T-helper 1 cell (primary cell): ENCODE measurements at regions not wholly inside any gene's neighbourhood (a gene's known extent, or its start where the extent isn't known, plus 50 kb on each side); places are given as distances from the start of the nearest gene placed in this dataset.

Source experiments
- DNase-seq, 5 donors: peaks; one replicate each; pipeline ENCODE4 v3.0.0-alpha.2; 2012 to 2020

DNA sequence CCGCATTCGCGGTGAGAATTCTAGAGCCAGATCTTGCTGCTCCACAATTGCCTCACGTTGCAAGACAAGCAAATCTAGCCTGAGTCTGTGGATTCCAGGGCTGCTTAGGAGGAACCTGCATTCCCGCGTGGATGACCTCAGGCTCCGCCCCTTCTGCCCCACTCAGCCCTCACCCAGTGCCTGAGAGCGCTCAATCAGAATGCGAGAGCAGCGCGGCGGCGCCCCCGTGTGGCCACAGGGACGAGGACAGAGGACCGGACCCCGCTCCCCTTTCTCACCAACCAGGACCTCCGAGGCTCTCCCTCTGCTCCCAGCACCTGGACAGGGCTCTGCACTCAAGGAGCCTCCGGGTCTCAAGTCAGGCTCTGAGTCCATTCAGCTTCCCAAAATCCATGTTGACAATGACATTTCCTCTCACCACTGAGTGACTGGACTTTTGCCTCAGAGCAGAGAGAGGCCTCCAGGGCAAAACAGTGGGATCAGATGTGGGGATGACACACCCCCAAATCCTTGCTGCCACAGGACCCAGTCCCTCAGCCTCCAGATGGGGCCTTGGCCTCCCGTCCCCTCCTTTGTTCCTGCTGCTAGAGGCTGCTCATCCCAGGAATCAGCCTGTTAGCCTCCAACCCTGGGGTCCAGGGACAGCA is 52.0 kb downstream of the RPP21 start:
- DNase-seq, result peak; percentile 63 to 81 (median 74)

- DNase-seq, result no peak
Measured at GRCh38 chr6:30397697-30398096, 52.7 kb downstream of the RPP21 start.

DNA sequence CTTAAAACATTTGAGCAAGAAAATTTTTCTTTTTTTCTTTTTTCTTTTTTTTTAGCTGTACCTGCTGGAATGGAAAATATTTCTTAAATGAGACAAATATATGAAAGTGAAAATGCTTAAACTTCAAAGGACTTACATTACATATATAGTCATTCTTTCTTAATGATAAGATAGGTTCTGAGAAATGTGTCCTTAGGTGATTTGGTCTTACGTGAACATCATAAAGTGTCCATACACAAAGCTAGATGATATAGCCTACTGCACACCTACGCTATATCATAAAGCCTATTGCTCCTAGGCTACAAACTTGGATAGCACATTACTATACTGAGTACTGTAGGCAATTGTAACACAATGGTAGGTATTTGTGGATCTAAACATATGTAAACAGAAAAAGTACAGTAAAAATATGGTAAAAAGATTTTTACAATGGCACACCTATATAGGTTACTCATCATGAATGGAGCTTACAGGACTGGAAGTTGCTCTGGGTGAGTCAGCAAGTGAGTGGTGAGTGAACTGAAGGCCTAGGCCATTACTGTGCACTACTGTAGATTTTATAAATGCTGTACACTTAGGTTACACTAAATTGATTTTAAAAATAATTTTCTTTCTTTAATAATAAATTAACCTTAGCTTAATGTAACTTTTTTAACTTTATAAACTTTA is 54.6 kb downstream of the RPP21 start:
- DNase-seq, result no peak

GRCh38 chr6:30405934-30406333 is 61.0 kb downstream of the RPP21 start:
- DNase-seq, result no peak

DNA sequence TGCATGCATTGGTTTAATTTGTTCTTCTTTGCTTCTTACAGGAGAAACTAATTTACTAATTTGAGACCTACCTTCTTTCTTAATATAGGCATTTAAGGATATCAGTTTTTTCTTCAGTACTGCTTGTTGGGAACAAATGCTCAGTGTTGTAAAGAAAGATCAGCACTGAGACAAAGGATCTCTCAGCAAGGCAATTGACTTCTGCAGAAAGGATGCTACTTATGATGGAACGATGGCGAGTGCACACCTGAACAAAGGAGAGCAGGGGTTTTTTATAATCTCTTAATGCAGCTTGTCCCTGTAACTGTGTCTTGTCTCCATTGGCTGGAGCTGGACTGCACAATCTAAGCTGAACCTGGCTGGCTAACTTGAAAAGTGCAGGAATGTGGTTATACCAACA is 64.2 kb downstream of the RPP21 start:
- DNase-seq, result no peak

DNA sequence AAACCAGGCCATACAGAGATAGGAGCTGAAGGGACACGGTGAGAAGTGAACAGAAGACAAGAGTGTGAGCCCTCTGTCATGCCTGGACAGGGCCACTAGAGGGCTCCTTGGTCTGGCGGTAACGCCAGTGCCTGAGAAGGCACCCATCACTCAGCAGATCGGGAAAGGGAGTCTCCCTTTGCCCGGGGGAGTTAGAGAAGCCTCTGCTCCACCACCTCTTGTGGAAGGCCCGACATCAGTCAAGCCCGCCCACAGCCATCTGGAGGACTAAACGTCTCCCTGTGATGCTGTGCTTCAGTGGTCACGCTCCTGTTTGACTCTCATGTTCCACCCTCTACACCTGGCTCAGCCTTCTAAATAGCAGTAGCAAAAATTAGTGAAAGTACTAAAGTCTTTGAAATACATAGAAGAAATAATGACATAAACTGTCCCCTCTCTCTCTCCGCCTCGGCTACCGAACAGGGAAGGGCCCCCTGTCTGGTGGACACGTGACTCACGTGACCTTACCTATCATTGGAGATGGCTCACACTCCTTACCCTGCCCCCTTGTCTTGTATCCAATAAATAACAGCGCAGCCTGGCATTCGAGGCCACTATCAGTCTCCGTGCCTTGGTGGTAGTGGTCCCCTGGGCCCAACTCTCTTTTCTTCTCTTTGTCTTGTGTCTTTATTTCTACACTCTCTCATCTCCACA is 66.7 kb downstream of the RPP21 start:
- peak; percentile 25 to 56 (median 36) for DNase-seq

- no peak for DNase-seq
Measured at GRCh38 chr6:30418448-30418847, 70.9 kb upstream of the HLA-E start.

GRCh38 chr6:30424549-30424948 is 64.8 kb upstream of the HLA-E start:
- no peak for DNase-seq
